ENCODE measurements at regions not wholly inside any gene's neighbourhood (a gene's known extent, or its start where the extent isn't known, plus 50 kb on each side); places are given as distances from the start of the nearest gene placed in this dataset.
"Not testable (repeated sequence)": the region's sequence is repeated elsewhere in the genome, so short reads cannot be mapped to it uniquely, and the experiment has no call there.

- DNase-seq = no peak
Observed at GRCh38 chr3:187852842-187853730, 107.8 kb upstream of the BCL6 start.

- DNase-seq = no peak
Observed at GRCh38 chr3:187855131-187855530, 109.9 kb upstream of the BCL6 start.

GRCh38 chr3:187856555-187856954 lies 111.3 kb upstream of the BCL6 start:
- no peak for DNase-seq

GRCh38 chr3:187858041-187858440 lies 112.8 kb upstream of the BCL6 start:
- no peak for DNase-seq

GRCh38 chr3:187858711-187859110 lies 113.4 kb upstream of the BCL6 start:
- no peak for DNase-seq

GRCh38 chr3:187862701-187863277 lies 117.5 kb upstream of the BCL6 start:
- DNase-seq = not testable (repeated sequence)

GRCh38 chr3:187870360-187871203 lies 125.3 kb upstream of the BCL6 start:
- DNase-seq = no peak

GRCh38 chr3:187871204-187871591 lies 125.9 kb upstream of the BCL6 start:
- DNase-seq = no peak

- no peak for DNase-seq
Observed at GRCh38 chr3:187871848-187872247, 126.6 kb upstream of the BCL6 start.

GRCh38 chr3:187873843-187874242 lies 128.6 kb upstream of the BCL6 start:
- DNase-seq = no peak

GRCh38 chr3:187875863-187876262 lies 130.6 kb upstream of the BCL6 start:
- DNase-seq = no peak

GRCh38 chr3:187878772-187879518 lies 133.7 kb upstream of the BCL6 start:
- no peak for DNase-seq

- DNase-seq = no peak
Observed at GRCh38 chr3:187880441-187880840, 135.2 kb upstream of the BCL6 start.

GRCh38 chr3:187880851-187881250 lies 135.6 kb upstream of the BCL6 start:
- no peak for DNase-seq

- no peak for DNase-seq
Observed at GRCh38 chr3:187888701-187889100, 143.4 kb upstream of the BCL6 start.

- DNase-seq = no peak
Observed at GRCh38 chr3:187889106-187889505, 143.8 kb upstream of the BCL6 start.

- DNase-seq = no peak
Observed at GRCh38 chr3:187889601-187890404, 144.5 kb upstream of the BCL6 start.

GRCh38 chr3:187890405-187890752 lies 145.1 kb upstream of the BCL6 start:
- DNase-seq = not testable (repeated sequence)

- no peak for DNase-seq
Observed at GRCh38 chr3:187896646-187897045, 151.4 kb upstream of the BCL6 start.

- no peak for DNase-seq
Observed at GRCh38 chr3:187899246-187899645, 154.0 kb upstream of the BCL6 start.

- no peak for DNase-seq
Observed at GRCh38 chr3:187900993-187901755, 155.9 kb upstream of the BCL6 start.

All from effector CD8-positive, alpha-beta T cell (primary cell).